GM12873 (cell line): ENCODE measurements at regions not wholly inside any gene's neighbourhood (a gene's known extent, or its start where the extent isn't known, plus 50 kb on each side); places are given as distances from the start of the nearest gene placed in this dataset.

Source experiments
- CTCF ChIP-seq: IDR thresholded peaks from 2 replicates; pipeline ENCODE4 v1.5.1; 2012; ENCODE audit warnings: low read depth, mild to moderate bottlenecking, moderate library complexity, low read length, control low read depth; ENCODE audit not compliant: insufficient read depth; ENCODE audit errors: missing control alignments

DNA sequence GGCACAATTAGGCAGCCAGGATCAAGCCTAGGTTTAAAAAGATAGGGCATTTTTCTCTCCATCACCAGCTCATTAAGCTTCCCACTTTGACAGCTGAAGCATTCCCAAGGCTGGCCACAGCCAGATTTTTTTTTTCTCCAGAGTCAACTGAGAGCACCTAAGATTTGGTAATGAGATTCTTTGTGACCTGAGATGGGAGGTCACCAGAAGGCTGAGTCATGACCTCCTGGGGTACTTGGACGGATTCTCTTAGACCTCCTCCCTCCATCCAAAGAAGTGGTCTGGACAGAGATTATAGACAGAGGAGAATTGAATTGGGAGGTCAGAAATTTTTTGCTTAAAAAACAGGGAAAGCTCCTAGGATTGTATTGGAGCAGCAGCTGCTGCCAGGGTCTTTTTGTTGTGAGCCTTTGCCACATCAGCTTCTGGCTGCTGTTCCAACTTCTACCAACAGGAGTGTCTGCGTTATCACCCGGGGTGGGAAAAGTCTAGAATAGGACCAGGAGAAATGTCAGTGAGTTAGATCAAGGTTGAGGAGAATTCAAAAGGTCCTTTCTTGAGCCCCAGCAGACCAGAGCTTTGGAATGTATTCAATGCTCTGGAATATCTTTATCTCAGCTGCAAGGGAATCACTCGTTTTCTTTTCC is 221.2 kb upstream of the N4BP1 start:
- peak; percentile 55 for TF ChIP-seq CTCF

DNA sequence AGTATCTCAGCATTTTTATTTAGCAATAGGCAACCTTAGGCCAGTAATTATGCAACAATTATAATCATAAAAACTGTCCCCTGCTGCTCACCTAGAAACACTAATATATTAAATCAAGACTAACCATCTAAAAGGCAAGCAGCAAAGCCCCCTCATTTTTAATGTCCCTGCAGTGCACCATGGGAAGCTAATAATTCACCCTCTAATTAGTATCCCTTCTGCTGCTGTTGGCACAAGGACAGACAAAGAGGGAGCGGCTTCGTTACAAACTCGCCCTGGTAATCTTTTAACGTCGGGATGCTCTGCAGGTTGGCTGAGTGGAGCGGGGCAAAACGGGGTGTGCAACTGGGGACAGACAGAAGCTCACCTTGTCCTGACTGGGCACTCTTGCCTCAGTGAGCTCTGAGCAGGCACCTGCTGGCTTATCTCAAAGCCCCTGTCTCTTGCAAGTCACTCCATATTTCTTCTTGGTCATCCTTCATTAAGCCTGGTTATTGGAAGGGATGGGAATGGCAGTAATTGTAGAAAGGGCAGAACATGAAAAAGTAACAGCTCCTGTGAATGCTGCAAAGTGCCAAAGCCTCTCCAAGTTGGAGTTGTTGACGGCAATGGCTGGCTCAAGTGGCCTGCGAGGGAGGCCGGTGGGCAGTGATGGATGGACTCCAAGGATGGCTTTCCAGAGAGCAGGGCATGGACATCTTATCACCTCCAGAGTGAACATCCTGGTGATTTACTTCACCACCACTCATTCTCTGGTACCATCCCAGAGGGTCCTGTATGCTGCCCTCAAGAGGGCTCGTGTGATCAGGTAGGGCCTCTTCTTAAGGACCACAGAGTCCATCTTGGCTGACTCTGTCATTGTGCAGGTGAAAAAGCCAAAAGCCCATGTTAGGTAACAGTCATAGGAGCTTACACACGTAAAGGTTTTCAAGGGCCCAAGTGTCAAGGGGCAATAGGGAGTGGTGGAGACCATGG is 219.6 kb upstream of the N4BP1 start:
- TF ChIP-seq CTCF: no peak

DNA sequence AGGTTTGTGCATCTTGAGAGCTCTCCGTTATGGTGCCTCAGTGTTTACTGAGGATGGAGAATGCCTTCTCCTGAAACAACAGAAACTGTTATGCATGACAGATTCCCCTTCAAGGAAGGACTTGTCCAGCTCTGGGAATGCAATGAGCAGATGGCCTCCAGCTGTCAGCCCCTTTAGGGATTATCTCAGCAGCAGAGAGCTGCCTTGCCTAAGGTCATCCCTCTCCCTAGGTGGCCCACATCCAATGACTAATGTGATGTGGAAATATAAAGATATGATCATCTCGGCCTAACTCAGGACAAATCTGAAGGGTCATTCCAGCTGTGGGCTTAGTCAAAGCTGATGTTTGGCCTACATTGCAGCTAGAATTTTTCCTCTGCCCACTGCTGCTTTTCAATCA is 214.3 kb upstream of the N4BP1 start:
- no peak for TF ChIP-seq CTCF

DNA sequence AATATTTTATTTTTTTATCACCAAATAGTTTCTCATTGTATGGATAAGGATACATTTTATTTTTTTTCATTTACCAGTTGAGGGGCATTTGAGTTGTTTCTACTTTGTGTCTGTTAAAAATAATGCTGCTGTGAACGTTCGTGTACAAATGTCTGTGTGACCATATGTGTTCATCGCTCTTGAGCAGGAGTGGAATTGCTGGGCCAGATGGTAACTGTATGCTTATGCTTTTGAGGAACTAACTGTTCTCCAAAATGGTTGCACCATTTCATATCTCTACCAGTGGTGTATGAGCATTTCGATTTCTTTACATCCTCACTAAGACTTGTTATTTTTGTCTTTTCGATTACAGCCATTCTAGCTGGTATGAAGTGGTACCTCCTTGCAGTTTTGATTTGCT is 212.5 kb upstream of the N4BP1 start:
- TF ChIP-seq CTCF: no peak

DNA sequence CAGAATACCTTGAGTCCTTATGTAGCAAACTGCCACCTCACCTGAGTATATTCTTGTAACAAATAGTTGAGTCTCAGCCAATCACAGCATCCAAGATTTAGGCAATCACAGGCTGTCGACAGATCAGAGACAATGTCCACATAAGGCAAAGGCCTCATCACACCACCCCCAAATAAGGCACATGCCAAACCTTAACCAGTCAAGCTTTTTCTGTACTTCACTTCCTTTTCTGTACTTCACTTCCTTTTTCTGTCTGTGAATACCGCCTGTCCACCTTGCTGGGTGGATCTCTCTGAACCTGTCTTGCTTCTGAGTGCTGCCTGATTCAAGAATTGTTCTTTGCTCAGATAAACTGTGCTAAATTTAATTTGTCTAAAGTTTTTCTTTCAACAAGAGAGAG is 210.4 kb upstream of the N4BP1 start:
- no peak for TF ChIP-seq CTCF

GRCh38 chr16:48818257-48818656 is 208.3 kb upstream of the N4BP1 start:
- TF ChIP-seq CTCF: no peak

DNA sequence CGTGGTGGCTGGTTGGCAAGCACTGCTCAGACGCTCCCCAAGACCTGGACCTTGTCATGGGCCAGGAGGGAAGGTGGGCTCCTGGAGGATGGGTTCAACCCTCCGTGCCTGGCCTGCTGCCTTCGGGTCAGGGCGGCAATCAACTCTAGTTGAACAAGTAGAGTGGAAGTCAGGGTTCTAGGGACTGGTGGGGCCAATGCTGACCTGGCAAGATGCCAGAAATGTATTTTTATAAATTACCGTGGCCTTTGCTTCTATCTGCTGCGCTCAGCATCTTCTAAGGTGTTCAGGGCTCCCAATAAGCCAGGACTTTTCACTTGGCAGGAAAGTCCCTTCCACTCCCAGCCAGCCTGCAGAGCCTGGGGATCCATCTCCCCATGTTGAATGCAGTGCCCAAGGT is 207.1 kb upstream of the N4BP1 start:
- no peak for TF ChIP-seq CTCF
